ENCODE measurements at regions not wholly inside any gene's neighbourhood (a gene's known extent, or its start where the extent isn't known, plus 50 kb on each side); places are given as distances from the start of the nearest gene placed in this dataset.

DNA sequence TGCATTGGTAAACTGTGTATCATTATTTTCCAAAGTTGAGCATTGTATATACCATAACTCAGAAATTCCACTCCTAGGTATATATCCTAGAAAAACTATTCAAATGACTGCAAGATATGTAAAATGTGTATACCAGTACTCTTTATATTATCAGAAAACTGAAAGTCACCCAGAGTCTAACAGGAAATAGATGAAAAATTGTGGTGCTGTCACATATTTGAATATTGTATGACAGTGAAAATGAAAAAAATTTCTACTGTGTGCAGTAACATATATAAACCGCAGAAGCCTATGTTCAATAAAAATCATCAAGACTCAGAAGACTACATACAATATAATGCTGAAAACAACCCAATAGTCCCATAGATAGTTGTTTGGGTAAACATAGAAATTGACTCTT is 74.4 kb upstream of the LYPLAL1 start:
- TF ChIP-seq POLR2AphosphoS5 (IDR thresholded peaks at IDR 0.05; ENCODE audit: low read depth, low read length) (no peak), POLR2A (IDR thresholded peaks at IDR 0.05; ENCODE audit: low read depth, low read length) (no peak), POU2F2 (IDR thresholded peaks at IDR 0.05; ENCODE audit: low read depth, low read length) (no peak), TAF1 (IDR thresholded peaks at IDR 0.05; ENCODE audit: low read depth, low read length) (no peak), SPI1 (IDR thresholded peaks at IDR 0.05; ENCODE audit: low read depth, low read length) (no peak)
